Left kidney (tissue), 1 donor: ENCODE measurements at regions not wholly inside any gene's neighbourhood (a gene's known extent, or its start where the extent isn't known, plus 50 kb on each side); places are given as distances from the start of the nearest gene placed in this dataset.

Experiments
- DNase-seq: peaks from one replicate; pipeline ENCODE4 v3.0.0-alpha.2; 2013

DNA sequence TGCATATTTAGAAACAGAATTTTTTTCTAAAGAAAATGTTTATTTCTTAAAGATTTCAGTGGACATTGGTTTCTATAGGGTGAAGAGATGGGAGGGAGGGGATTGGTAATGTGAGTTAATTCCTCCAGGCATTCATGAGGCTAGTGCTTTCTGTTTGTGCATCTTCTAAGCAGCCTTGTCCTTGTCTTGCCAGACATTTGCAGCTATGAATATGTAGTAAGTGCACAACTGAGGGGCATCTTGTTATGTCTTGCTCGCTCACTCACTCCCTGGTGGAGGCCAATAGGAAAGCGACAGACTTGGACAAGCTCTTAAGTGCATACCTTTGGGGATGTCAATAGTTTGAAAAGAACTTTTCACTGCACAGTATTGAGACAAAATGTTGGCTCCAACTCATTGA, 92.5 kb upstream of the ATP10A start:
- no peak for DNase-seq

DNA sequence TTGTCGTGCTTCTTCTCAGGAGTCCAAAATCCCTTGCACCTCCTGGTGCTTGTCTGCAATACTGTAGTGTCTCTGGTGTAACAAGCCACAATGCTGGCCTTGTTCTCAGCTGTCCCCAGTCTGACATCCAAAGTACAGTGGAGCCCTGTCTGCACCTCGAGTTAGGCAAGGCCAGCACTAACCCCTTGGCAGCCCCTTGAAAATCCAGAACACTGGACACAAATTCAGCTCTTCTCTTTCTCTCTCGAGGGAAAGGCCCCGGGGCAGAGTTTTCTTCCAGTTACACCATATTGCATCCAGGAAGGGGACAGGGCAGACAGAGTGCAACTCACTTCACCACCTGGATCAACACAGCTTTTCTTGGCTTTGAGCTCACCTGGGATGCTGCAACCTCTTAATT, 91.3 kb upstream of the ATP10A start:
- no peak for DNase-seq

DNA sequence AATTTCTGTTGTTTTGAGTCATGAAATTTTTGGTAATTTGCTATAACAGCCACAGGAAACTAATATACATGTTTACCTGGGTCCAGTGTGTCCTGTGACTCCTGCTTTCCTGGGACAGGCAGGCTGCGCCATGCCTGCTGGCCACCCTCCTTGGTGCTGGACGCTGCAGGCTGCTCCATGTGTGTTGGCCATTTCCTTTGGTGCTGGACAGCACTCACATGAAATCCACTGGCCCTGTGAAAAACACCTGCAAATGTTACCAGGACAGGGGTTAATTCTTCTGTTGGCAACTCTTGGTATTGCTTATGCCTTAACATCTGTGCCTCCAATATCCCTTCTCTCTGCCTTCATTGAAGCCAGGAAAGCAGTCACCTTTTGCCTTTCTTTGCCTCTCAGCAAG, 86.9 kb upstream of the ATP10A start:
- no peak for DNase-seq

DNA sequence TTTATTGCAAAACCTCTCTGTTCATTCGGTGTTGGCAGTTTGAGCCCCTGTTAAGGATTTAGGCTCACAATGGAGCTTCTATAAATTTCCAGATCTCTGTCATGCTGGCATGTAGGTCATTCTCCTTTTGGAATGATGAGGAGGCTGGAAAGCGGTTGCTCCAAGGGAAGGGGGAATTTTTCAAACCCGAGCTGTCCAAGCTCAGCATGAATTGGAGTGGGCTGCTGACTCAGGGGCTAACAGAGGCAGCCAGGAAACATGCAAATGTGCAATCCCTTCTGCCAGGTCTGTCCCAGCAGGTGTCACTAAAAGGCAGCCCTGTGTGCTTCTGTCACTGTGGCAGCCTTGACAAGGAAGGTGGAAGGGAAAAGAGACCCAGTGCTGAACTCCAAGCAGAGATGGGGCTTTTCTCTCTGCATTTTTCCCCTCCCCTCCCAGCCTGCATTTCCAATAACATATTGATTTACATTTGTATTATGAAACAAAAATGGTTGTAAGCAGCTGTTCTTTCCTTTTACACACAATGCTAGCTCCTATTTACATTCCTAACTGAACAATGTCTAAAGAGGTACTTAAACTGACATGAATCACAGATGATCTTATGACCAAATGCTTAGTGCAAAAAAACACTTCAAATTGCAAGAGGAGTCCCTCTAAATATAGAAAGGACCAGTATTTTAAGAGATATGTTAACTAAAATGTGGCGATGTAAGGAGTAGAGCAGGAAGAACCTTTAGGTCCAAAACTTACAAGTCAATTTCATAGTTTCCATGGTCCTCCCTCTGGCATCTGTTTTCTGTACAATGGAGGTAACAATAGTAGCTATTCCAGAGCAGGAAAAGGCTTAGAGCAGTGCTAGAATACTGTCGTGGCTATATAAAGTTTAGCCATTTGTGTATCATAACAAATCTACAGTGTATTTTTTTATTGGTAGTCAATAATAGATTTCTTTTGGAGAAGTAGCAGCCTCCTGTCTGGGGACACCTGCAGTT, 84.5 kb upstream of the ATP10A start:
- DNase-seq = no peak

DNA sequence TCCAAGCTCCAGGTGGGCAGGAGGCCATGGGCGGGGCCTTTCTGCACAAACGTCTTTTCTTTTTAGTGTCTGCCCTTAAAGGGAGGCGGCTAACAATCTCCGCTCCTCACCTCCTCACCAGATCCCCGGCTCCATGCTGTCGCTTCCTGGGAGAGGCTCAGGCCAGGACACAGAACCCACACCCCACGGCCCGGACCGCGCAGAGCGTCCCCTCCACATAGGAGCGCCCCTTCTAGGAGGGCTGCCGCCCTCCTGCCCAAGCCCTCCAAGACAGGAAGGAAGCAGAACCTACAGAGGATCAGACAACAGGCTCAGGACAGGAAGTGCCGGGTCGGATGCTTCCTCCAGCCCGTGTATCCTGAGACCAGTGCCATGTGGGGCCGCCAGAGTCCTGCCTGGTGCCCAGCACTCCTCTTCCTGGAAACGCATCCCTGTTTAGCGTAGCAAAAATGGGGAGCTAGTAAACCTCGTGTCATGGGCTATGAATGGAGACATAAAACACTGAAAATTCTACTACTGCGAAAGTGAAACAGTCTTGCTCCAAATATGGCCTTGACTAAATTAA, 83.2 kb upstream of the ATP10A start:
- DNase-seq = no peak

DNA sequence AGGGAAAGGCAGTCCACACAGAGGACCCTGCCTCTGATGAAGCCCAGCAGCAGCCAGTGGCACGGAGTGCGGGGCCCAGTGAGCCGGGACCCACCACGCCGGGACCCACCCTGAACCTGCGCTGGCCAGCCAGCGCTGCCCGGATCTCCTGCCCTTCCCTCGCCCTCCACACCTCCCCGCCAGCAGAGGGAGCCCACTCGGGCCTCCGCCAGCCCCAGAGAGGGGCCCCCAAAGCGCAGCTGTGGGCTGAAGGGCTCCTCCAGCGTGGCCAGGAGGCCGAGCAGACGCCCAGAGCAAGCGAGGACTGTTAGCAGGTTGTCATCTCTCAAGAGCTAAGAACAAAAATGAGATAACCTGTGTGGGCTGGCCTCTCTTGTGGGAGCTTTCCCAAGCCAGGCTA, 81.3 kb upstream of the ATP10A start:
- no peak for DNase-seq

DNA sequence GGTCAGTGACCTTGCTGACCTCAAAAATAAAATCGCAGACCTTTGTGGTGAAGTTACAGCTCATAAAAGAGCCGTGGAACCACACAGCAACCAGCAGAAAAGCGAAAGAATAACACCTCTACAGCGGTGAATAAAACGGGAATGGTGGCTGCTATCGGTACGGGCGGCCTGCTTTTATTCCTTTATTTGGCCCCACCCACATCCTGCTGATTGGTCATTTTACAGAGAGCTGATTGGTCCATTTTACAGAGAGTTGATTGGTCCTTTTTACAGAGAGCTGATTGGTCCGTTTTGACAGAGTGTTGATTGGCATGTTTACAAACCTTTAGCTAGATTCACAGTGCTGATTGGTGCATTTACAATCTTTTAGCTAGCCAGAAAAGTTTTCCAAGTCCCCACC, 80.7 kb upstream of the ATP10A start:
- DNase-seq = no peak

DNA sequence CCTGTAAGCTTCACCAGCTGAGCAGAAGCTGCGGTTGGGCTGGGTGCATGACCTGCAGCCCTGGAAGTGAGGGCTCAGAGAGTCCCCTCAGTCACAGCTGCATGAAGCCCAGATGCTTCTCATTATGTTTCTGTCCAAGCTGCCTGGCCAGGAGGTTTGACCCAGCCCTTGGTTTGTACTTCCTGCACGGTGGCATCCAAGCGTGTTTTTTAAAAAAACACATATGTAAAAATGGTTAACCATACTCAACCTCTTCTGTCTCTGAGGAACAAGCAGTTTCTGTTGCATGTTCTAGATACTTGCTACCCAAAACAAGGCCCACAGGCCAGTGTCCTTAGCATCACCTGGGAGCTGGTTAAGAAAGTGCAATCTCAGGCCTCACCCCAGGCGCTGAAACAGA, 76.0 kb upstream of the ATP10A start:
- no peak for DNase-seq

DNA sequence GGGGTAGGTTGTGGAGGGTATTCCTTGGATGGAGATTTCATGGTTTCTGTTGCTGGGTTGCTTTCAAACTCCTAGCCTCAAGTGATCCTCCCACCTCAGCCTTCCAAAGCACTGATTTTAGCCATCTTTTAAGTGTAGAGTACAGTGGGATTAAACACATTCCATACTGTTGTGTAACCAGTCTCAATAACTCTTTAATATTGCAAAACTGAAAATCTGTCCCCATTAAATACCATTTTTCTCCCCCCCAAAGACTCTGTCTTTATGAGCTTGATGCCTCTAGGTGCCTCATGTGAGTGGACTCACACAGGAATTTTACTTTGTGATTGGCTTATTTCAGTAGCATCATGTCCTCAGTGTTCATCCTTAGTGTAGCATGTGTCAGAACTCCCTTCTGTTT, 74.7 kb upstream of the ATP10A start:
- DNase-seq = no peak

DNA sequence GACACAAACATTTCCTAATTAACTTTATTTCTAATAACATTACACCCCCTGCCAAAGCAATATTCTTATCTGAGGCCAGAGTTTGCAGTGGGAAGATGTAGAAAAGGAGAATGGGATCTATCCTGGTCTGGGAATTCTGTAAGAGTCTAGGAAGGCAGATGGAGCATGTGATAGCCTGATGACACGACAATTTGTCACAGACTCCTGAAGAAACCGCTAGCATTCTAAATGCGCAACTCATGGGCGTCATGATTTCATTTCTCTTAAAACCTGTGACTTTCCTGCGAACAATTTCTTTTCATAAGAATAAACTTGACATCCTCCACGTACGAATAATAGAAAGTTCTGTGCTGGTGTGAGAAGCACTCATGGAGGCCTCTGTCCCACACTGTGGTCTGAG, 72.9 kb upstream of the ATP10A start:
- no peak for DNase-seq

DNA sequence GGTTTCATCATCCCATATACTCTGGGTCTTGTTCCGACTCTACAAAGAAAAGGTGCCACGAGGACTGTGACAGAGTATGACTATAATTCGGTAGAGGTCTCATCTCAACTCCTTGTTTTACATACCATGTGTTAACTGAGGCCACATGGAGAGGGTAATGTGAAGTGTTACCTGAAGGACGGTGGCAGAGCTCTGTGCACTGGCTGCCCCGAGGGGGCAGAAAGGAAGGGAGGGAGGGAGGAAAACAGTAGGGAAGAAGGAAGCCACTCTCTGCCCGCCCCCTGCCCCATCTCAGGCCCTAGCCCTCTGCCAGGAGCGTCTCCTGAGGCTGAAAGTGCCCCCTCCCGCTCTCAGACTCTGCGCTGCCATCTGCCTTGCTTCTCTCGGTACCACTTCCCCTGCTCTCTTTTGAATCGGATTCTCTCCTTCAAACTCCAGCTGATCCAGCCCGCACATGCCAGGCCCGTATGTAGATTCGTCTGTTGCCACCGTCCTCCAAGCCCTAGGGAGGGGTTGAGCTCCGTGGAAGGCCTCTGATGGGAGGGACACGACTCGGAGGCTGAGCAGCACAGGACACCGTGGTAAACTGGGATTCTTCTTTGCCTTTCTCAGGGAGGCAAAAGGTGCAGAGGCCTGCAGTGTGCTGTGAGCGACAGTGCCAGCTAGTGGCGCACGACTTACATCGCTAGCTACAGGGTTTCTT, 70.5 kb upstream of the ATP10A start:
- DNase-seq = peak; percentile 74

DNA sequence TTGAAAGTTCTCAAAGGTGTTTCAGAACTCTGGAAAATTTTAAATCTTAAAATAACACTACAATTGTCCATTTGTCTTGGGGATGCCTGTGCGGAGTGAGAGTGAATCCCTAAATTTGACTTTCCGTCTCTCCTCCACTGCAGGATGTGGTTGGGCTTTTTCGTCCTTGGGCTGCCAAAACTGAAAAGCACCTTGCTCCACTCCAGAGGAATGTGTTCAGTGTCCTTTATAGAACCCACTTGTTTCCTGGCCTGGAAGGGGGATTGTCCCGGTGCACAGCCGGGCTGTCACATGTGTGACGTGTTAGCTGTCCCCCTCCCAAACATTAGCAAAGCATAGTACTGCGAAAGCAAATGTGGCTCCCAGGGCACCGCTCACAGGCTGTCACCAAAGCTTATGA, 69.6 kb upstream of the ATP10A start:
- no peak for DNase-seq

DNA sequence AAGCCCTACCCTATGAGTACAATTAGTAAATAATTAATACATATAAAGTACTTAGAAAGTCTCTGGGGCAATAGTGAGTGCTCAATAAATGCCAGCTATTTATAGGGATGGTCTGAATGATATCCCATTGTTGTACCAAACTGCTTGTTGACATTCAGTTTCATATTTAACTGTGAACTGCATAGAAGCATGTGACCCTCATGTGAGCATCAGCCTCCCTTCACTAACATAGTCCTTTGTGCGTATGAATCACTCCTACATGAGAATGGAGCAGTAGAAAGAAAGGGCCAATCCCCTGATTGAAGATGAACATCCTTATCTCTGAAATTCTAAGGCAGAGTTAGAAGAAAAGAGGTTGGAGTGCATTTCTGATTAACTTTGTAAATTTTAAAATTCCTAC, 68.7 kb upstream of the ATP10A start:
- DNase-seq = no peak

DNA sequence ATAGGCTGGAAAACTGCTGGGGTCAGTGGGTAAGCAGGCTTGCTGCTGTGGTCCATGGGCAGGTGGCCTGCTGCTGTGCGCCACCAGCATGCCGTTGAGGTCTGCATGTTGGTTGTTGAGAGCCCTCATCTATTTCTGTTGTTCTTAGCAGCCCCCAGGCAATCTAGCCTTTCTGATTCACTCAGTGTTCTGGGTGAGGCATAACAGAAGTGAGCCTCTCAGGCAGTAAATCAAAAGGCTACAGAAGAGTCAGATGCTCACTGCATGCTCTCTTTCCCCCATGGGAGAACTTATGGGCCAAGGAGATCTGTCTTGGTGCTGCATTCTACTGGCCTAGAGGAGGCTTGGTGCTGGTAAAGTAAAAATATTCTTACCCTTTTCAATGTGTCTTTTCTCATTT, 67.8 kb upstream of the ATP10A start:
- DNase-seq = no peak
